GM21529 (cell line): ENCODE measurements at regions not wholly inside any gene's neighbourhood (a gene's known extent, or its start where the extent isn't known, plus 50 kb on each side); places are given as distances from the start of the nearest gene placed in this dataset.

ENCODE experiments used
- ATAC-seq: cut with Tn5 transposase; IDR thresholded peaks from one replicate; pipeline ENCODE4 v1.9.1; 2021; ENCODE audit not compliant: unreplicated experiment

DNA sequence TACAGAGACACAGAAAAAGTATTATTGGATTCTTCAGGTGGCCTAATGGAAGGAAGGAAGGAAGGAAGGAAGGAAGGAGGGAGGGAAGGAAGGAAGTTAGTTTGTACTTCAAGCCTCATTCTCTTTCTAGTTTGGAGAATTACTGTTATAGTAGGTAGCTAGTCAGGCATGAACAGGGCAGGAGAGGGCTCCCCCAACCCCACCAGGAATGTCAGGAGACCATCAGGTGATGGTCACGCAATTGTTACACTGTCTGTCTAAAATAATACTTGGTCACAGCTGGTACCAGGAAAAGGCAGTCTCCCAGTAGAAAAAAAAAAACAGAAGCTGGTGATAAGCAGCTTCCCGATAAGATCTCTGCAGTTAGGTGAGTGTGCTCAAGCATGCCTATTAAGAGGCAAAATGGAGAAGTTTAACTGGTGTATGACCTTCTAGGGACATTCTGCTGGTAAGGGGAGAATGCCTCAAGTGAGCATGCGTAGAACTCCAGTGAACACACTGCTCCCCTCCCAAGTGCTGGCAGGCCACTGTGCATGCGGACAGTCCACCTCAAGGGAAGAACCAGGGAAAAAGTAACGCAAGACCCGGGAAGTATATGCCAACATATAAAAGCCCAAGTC is 358.4 kb upstream of the SOX5 start:
- ATAC-seq, result no peak

DNA sequence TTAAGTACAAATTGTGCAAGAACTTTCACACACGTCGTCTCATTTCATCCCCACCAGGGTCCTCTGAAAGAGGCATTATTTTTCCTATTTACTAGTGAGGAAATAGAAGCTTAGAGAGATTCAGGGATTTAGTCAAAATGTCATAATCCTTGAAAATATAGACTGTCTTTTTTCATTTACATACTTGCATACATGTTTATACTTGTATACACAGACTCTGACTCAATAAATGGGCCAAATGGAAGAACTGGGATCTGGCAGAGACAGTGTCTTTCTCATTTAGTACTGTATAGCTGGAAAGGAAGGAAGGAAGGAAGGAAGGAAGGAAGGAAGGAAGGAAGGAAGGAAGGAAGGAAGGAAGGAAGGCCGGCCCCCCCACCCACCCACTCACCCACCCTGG is 357.7 kb upstream of the SOX5 start:
- no peak for ATAC-seq

DNA sequence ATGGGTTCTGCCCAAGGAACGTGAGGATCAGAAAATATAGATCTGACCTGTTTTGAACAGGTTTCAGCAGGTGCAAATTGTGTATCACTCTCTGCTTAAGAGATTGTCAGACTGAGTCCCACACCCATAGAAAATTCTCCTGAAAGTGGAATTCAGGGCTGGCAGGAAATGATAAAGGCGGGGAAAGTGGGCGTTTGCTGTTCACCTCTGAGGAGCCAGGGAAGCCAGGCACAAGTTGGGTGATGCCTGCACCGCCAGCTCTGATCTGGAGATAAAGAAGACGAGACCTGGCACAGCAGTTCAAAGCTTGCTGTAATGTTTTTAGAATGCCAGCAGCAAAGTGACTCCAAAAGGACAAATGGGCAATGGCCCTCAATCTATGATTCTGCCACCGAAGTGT is 356.5 kb upstream of the SOX5 start:
- no peak for ATAC-seq

DNA sequence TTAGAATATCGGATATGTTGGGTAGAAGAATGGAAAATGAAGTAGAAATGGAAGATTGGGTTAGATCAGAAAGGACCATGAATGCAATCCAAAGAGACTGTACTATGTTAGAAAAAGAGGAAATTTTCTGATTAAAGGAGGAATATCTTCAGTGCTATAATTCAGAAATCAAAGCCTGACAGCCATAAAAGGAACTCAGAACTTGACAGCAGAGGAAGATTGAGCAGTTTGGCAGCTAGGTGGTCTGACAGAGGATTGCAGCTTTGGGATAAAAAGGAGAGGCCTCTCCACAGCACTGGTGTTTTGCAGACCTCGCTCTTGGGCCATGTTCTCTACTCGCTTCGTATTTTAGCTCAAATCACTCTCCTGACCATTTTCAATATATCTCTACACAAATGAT is 354.8 kb upstream of the SOX5 start:
- no peak for ATAC-seq

DNA sequence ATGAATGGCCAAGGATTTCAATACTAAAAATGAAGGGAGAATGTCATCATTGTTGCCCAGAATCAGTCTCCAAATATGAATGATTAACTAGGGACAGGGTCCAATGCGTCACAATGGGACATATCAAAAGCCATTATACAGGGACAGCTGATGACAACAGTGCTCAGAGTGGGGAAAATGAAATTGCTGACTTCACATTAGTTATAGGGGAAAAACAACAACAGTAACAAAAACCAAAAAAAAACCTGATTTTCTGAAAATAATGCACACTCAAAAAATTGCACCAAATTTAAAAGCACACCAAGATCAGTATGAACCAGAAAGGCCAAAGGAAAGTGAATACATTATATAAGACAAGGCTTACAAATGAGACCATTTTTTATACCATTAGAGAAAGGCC is 353.2 kb upstream of the SOX5 start:
- no peak for ATAC-seq

DNA sequence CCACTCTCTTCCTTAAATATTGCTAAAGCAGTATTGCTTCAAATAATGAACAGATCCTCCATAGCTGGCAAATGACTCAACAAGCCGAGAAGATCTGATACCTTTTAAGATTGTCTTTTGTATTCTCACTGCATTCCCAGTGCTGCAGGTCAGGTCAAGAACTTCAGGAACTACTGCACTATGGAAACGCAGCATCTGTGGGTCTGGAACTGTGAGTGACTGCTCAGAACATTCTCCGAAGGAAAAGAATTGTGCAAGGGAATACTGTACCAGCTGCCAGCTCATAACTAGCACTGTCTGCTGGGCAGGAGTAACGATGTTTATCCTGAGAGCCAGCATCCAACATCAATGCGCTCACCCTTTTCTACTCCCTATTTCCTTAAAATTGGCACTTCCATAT is 348.0 kb upstream of the SOX5 start:
- ATAC-seq, result no peak

DNA sequence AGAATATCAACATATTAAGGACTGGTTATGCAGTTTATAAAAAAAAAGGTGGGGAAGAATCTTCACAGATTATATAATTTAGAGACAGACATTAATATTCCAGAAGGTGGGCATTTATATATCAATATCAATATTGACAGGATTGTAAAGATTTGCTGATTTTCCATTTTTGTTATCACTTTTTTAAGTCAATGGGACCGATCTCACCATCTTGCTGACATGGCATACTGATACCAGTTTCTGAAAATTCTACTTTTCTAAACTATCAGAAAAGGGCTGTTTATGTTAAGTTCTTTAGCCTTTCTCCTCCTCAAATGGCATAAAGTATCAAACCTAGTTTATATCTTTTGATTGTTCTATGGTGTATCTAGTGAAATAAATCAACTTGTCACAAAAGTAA is 344.1 kb upstream of the SOX5 start:
- no peak for ATAC-seq

DNA sequence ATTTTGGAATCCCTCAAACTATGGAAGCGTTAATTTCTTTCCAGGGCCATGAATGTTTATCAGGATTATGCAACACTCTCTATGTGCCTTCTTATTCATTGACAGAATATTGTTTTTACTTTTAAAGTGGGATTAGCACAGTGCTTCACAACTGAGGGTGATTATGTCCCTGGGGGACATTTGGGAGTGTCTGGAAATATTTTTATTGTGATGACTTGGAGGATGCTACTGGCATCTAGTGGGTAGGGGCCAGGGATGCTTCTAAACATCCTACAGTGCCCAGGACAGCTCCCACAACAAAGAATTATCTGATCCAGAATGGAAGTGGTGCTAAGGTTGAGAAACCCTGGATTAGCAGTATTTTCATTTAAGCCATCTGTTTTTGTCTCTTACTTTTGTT is 338.5 kb upstream of the SOX5 start:
- ATAC-seq, result no peak

DNA sequence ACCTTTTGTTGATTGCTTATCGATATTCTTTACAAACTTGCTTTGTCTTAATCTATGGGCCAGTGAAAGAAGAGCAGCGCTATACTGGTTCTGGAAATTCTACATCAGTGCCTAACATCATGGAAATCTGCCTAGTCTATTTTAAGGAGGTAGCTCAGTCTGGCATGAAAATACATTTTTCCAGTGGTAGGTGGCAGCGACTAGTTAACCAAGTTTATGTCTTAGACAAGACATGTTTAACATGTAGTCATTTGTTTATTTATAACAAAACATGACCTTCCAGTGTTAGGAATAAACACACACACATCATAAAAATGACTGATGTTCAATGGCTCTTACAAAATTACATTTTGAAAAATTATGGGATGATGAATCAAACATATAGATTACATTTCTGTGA is 336.0 kb upstream of the SOX5 start:
- ATAC-seq, result no peak

DNA sequence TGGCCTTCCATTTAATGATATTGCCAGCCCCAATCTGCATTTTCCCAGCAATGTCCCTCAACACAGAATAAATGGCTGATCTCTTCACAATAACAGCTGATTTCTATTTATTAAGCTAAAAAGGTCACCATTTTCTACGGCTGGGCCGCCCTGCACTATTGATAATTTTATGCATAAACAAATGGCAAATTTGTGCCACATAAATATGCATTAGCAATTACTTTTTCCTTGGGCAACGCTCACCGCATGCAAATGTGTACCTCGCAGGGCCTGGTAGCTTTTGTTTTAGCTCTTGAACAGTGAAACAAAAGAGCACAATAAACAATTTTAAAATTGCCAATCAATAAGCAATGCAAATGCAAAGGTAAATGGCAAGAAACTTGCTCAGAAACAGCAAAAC is 331.9 kb upstream of the SOX5 start:
- ATAC-seq, result no peak

DNA sequence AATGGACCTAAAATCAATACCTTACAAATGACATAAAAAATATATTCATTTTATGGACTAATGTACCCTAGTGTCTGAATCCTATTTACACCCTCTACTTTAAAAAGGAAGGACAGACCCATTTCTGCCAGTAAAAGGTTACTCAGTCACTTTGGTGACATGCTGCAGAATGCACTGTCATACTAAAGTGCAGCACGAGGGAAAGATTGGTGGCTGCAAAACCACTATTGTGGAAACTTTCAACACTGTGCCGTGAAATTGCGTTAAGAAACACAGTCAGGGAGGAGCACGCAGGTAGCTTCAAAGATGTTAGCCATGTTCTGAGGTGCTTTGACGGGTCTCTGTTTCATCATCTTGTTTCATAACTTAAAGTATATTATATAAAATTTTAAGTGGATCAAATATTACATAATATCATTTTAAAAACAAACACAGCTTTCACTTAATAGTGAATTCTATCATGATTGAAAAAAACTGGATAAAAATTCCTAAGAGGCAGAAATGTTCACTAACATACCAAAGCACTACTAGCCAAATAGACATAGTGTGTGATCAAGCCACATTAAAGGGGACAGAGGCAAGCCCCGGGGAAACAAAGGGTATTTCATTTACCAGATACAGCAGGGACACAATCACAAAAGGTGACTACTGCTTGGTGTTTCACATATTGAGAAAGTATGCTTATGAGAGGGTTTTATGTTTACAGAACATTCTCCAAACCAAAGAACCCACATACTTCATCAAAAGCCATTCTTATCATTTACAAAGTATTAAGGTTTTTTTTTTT is 330.8 kb upstream of the SOX5 start:
- no peak for ATAC-seq

DNA sequence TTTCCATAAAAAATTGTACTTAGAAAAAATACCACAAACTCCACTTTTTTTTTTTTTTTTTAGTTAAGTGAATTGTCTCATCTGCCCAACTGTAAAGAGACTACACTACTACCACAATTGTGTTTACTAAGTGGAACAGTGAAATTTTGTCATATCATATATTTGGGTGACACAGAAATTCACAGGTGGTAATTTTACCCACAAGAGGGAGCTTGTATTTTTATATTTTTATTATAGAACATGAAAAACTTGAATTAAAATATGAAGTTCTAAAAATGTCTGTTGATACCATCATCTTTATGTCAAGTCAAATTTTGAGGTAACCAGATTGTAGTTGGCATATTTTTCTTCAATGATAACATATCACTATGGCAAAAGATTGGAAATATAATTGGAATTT is 329.4 kb upstream of the SOX5 start:
- ATAC-seq, result no peak

DNA sequence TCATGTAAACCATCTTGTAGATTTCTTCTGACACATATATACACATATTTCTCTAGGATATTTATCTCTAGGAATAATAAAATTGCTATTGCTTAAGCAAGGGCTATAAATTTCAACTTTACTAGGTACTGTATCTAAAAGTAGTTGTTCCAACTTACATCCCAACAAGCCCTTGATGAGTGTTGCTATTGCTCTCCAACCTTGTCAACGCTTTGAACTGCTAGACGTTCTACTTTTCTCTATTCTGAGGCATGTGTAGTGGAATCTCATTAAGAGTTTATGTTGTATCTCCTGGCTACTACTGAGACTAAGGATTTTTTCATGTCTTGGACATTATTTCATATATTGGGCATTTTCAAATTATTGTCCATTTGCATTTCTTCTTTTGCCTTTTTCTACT is 321.5 kb upstream of the SOX5 start:
- no peak for ATAC-seq

DNA sequence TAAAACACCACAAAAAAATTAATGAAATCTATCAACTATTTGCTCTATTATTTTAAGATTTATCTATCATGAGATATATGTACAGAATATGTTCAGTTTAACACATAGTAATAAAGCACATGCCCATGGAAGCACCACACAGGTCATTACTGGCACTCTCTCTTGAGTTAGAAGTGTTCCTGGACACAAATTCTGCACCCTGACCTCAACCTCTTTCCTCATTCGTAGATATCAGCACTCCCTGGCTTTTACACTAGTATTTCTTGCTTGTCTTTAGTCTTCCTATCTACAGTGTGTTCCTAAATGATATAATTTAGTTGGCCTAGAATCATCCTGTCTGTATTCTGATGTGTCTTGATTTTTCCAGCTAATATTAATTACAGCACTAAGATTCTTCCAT is 321.0 kb upstream of the SOX5 start:
- no peak for ATAC-seq

DNA sequence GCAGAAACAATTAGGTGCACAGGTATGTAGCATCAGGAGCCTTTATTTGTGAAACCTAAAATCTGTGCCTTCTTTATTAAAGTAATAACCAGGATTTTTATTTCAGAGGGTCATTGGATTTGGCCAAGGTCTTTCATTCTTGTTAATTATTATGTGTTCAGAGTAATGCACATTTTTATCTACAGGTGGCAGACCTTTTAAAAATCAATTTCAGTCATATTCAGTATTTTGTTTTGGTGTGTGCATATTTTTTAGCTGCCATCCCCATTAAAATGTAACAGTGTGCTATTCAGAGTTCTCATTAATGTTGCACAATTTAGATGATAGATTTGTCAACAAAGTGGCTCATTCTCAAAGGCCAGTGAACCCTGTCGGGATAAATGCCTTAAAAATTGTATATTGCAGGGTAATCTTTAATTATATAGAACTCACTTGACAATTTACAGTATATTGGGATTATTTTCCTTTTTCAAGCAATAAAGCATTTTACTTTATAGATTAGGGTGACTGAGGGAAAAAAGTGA is 319.3 kb upstream of the SOX5 start:
- no peak for ATAC-seq

DNA sequence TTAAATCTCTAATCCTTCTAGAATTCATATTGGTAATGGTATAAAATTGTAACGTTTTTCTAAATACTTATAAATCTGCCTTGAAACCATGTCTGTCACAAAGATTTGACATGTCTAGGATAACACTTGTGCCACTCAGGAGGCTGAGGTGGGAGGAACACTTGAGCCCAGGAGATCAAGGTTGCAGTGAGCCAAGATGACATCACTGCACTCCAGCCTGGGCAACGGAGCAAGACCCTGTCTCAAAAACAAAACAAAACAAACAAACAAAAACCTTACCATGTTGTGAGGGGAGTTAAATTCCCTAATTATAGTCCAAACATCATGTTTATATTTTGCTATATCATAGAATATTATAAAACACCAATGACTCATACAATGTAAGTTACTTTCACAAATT is 317.5 kb upstream of the SOX5 start:
- no peak for ATAC-seq

DNA sequence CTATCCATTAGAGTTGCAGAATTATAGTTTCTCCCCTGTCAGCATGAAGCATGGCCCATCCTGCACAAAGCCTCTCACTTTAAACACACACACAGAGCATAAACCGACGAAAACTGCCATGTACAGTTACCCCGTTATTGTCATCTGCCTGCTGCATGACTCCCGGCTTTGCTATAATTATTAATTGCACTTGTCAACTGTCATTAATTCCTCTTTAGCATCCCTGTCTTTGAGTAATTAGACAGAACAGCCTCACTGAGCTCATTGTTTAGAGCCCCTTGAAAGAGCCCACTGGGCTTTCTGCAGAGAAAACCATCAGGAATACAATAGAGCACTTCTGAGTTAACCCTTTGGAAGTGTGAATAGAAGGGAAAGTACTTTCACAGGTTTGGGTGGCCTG is 307.2 kb upstream of the SOX5 start:
- no peak for ATAC-seq

DNA sequence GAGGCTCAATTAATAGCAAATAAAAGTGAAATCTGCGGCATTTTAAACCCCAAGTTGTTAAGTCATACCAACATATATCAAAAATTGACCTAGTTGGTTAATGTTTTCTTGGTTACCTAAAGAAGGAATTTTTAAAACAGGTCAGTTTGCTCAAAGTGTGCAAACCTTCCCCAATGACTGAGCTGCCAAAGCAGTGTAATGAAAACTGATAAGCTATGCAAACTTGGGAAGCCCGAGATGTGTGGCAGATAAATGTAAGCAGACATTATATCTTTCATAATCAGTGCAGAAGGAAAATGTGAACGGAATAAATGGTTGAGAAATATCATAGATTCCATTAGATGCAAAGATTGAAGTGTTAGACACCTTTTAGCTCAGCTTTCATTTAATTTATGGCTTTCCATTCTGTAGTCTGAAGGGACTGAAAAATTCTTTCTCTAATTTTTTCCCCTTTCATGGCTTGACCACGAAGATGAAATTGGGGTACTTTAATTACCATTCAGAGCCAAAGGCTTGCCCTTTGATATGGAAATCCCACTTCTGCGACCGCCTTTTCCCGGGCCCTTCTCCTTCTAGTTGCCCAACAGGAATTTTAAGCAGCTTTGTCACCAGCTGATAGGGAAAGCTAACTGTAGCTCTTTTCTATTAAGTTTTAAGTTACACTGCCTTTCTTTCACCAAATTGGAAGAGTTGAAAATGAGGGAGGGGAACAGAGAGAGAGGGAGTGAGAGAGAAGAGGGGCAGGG is 306.6 kb upstream of the SOX5 start:
- ATAC-seq, result no peak

DNA sequence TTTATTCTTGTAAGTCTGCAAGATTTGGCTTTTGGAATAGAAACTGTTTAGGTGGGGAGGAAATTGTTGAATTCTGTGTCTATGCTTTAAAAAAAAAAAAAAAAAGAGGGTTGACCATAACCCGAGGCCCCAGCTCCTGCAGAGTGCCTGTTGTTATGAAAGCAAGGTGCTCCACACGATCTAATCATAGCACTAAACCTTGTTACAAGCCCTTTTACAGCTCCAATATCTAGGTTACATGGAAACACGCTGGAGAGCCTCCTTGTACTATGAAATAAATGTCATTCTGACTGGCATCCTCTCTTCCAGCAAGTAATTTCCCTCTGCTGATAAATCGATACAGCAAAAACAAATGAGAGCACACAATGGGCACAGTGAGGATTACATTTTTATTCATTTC is 303.1 kb upstream of the SOX5 start:
- no peak for ATAC-seq

DNA sequence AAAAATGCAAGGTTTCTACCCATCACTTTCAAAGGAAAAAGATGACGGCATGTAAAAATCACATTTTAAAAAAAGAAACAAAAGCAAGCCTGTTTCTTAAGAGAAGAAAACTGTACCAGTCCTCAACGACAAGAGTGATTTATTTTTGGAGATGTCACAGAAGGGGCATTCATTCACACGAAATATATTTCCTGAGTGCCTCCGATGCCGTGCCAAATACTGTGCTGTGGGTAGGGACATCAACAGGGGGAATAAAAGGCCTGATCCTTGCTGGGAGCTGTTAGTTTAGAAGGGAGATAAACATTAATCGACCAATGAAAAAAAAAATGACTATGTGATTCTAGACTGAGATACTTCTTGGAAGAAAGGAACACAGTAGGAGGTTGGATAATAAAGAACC is 297.5 kb upstream of the SOX5 start:
- ATAC-seq, result no peak

DNA sequence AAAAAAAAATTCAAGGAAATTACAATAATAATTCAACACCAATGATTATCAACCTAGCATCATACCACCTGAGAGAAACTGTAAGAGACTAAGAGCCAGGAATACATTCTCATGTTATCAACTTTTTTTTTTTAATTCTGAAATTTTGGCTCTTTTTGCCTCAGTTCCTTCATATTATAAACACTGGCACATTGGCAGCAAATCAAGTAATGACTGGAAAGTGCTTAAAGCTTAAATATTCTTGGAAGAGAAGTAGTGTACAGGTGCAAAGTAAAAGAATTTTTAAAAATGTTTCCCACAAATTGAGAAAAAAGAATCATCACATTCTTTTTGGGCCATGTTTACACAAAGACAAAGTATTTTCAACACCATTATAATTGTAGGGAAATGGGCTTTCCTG is 296.9 kb upstream of the SOX5 start:
- no peak for ATAC-seq

DNA sequence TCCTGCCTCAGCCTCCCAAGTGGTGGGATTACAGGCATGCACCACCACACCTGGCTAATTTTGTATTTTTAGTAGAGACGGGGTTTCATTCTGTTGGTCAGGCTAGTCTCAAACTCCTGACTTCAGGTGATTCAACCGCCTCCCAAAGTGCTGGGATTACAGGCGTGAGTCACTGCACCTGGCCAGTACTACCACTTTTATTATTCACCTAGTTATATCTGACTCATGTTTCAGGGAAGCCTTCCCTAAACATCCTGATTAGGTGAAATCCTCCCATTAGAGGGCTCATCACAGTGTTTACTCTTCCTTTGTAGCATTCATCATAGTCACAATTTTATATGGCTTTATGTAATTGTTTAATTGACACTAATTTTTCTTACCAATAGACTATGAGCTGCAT is 295.3 kb upstream of the SOX5 start:
- ATAC-seq, result no peak
